T-helper 2 cell treated with Interferon-gamma antibody and Interleukin-4, amounts not matched to agents 5 μg/mL and 100 μg/mL, for 36 hours (primary cell): ENCODE measurements at regions not wholly inside any gene's neighbourhood (a gene's known extent, or its start where the extent isn't known, plus 50 kb on each side); places are given as distances from the start of the nearest gene placed in this dataset.

Source experiments
- DNase-seq: peaks from one replicate; pipeline ENCODE4 v3.0.0; 2021; ENCODE audit warnings: low spot score
- H3K27ac Mint-ChIP-seq: one replicate; pipeline ENCODE4 v1.8.0; 2021; ENCODE audit warnings: mild to moderate bottlenecking, mixed read lengths
- H3K27me3 Mint-ChIP-seq: one replicate; pipeline ENCODE4 v1.8.0; 2021; ENCODE audit warnings: low read depth, mixed read lengths
- H3K36me3 Mint-ChIP-seq: one replicate; pipeline ENCODE4 v1.8.0; 2021; ENCODE audit warnings: low read depth, mixed read lengths
- H3K4me1 Mint-ChIP-seq: one replicate; pipeline ENCODE4 v1.8.0; 2021; ENCODE audit warnings: low read depth, mixed read lengths
- H3K4me3 Mint-ChIP-seq: one replicate; pipeline ENCODE4 v1.8.0; 2022; ENCODE audit warnings: mild to moderate bottlenecking, moderate library complexity, mixed read lengths
- H3K9me3 Mint-ChIP-seq: one replicate; pipeline ENCODE4 v1.8.0; 2021; ENCODE audit warnings: mixed read lengths

DNA sequence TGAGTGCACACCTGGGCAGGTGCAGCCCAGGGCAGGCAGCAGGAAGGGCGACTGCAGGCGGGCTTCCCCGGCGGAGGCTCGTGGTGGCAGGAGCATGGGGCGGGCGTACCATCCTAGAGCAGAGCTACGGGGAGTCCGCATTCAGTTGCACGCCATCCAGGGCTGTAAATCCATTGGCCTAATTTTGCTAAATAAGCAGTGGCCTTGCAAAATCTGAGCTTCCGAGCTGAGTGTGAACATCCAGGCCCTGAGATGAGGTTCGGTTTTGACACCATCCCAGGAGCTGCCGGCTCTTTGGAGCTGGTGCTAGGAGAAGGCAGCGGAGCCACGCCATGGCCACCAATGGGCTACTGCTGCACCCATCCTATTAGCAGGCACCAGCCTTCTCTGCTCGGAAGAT is 664.8 kb downstream of the BRD1 start:
- H3K36me3 Mint-ChIP-seq = no peaks in the 10 kb centered on the region
- H3K4me3 Mint-ChIP-seq = no peak overlapping the region
- DNase-seq = no peak

DNA sequence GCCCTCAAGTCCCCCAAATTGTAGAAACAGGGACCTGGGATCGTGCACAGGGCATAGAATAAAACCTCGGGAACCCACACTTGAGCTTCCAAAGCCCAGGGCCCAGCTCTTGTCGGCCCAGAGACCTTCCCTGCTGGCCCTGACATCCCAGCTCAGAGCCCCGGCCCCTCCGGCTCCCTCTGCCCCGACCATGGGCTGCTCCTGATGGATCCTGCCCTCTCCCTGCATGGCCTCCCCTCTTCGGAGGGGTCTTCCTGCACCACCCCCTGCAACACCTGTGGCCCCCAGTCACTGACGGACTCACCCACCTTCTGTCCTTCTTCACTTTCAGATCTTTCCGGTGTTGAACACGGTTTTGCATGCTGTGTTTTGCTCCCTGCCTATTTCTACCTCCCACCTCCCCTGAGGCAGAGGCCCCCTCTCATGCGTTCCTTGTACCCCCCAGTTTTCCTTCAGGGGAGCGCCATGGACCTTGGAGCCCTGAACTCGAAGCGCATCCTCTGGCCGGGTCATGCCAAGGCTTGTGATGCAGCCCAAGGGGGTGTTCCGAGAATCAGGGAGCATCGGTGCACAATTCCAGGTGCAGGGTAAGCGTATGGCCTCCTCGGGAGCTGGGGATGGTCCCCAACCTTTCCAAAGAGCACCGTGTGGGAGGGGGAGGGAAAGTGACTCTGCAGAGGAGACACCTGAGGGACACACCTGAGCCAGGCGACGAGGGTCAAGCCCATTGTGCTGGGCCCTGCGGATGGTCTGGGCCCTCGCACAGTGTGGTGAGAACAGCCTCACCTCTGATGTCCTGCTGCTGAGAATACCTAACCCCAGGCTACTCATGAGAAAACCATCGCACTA is 666.4 kb downstream of the BRD1 start:
- no peak overlapping the region for H3K4me3 Mint-ChIP-seq
- H3K36me3 Mint-ChIP-seq = no peaks in the 10 kb centered on the region
- H3K27ac Mint-ChIP-seq = no peak overlapping the region
- H3K9me3 Mint-ChIP-seq = no peaks in the 10 kb centered on the region
- no peaks in the 10 kb centered on the region for H3K27me3 Mint-ChIP-seq
- no peaks in the 10 kb centered on the region for H3K4me1 Mint-ChIP-seq
- DNase-seq = no peak

More for the DNA sequence above, 664.8 kb downstream of the BRD1 start:
- Mint-ChIP-seq H3K4me1 (no peaks in the 10 kb centered on the region), H3K27ac (no peak overlapping the region), H3K27me3 (no peaks in the 10 kb centered on the region), H3K9me3 (no peaks in the 10 kb centered on the region)

DNA sequence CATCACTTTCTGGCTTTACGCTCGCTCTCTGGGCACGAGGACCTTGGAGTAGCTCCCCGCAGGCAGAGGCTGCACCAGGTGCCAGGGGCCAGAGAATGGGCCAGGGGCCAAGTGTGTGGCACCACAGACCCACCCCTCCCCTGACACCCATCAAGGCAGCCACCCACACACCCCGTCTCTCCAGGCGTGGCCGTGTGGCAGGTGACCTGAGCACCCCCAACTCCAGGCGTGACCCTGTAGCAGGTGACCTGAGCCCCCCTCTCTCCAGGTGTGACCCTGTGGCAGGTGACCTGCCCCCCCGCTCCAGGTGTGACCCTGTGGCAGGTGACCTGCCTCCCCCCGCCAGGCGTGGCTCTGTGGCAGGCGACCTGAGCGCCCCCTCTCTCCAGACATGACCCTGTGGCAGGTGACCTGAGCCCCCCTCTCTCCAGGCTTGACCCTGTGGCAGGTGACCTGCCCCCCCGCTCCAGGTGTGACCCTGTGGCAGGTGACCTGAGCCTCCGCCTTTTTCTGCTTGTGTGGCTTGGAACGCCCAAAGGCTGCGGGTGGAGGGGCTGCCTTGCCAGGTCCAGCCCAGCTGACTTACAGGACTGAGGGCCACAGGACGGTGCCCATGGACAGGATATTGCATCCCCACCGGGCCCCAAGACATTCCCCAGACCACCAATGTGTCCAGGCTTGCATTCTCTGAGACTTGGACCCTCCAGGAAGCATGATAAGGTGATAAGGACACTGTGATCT is 667.2 kb downstream of the BRD1 start:
- no peak for DNase-seq
- no peak overlapping the region for H3K27ac Mint-ChIP-seq
- no peaks in the 10 kb centered on the region for H3K4me1 Mint-ChIP-seq
- no peak overlapping the region for H3K4me3 Mint-ChIP-seq
- H3K27me3 Mint-ChIP-seq = no peaks in the 10 kb centered on the region
- no peaks in the 10 kb centered on the region for H3K9me3 Mint-ChIP-seq
- H3K36me3 Mint-ChIP-seq = no peaks in the 10 kb centered on the region

DNA sequence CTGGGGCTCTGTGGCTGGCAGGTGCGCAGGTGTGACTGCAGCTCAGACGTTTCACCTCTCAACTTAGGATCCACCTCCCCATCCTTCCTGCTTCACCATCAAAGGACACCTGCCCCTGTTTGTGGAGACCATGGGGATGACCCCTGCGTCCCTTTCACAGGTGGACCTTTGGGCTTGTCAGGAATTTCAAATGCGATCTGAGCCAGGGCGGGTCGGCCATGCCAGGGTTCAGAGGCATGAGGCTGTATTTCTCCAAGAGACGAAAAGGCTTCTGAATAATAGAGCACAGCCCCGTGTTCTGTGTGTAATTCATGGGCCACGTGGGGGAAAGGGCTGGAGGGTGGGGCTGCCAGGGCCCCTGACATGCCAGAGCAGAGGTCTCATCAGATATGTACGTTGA is 668.0 kb downstream of the BRD1 start:
- Mint-ChIP-seq H3K4me1 (no peaks in the 10 kb centered on the region), H3K27me3 (no peaks in the 10 kb centered on the region)

DNA sequence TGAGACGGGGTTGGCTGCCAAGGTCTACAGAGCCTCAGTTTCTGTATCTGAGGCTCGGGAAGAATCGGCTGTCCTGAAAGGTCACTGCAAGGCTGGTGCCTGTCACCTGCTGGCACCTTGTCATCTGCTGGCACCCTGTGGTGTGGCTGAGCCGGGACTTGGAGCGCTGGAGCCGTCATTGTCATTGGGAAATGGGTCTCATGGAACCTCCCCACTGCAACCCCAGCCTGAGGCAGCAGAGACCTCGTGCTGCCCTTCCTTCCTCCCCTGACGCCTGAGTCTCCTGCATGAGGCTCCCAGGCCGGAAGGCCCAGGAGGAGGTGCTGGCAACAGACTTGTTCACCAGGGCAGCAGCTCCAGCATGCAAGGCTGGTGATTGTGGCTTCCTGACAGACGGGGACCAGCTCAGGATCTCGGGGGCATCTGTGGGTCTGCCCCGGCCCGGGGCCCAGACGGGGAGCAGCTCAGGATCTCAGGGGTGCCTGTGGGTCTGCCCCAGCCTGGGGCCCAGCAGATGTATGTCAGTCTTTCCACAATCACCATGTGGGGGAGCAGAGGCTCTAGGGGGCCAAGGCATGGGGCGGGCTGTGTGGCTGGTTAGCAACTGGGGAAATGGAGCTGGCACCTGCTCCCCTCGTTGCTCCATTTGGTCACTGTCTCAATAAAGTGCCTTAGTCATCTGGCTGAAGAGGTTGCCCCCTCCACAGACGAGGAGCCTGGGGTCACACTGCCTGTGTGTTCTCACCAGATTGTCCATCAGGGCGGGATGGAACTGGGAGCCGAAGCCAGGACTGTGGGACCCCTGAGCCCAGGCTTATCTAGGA is 668.7 kb downstream of the BRD1 start:
- H3K9me3 Mint-ChIP-seq = no peaks in the 10 kb centered on the region
- DNase-seq = no peak
- no peak overlapping the region for H3K4me3 Mint-ChIP-seq
- no peaks in the 10 kb centered on the region for H3K36me3 Mint-ChIP-seq
- no peaks in the 10 kb centered on the region for H3K4me1 Mint-ChIP-seq
- no peaks in the 10 kb centered on the region for H3K27me3 Mint-ChIP-seq
- H3K27ac Mint-ChIP-seq = no peak overlapping the region

More for the DNA sequence above, 668.0 kb downstream of the BRD1 start:
- Mint-ChIP-seq H3K27ac (no peak overlapping the region), H3K9me3 (no peaks in the 10 kb centered on the region), H3K36me3 (no peaks in the 10 kb centered on the region), H3K4me3 (no peak overlapping the region)
- no peak for DNase-seq

DNA sequence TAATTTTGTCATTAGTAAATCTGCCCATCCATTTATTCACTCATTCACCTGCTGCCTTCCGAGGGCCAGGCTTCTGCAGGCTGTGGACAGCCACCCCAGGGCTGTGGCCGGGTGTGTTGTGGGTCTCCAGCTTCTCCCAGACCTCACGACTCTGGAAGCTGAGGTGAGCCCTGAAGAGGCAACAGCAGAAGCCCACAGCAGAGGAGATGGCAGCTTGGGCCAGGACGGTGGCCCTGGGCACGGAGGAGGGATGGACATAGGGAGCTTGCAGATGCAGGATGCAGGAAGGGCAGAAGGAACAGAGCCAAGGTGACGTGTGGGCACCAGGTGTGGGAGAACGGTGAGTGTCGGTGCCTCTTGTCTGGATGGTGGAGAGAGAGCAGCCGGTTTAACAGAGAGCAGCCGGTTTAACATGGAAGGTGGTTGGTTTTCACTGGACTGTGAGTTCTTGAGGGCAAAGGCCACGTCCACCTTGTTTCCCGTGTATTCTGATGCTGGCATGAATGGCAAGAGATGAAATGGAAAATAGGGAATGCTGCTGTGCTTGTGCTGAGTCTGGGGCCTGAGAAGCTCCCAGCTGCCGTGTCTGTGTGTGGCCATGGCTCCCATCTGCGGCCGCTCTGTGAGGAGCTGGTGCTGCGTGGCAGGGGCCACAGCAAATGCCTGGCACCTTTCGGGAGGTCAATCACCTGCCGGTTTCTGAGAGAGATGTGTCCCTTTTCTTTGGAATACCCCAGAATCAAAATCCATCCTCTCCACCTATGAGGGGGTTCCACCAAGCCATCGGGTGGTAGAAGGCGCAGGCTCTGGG is 669.9 kb downstream of the BRD1 start:
- H3K27ac Mint-ChIP-seq = no peak overlapping the region
- no peak for DNase-seq
- H3K27me3 Mint-ChIP-seq = no peaks in the 10 kb centered on the region
- H3K4me3 Mint-ChIP-seq = no peak overlapping the region
- no peaks in the 10 kb centered on the region for H3K36me3 Mint-ChIP-seq
- no peaks in the 10 kb centered on the region for H3K9me3 Mint-ChIP-seq
- no peaks in the 10 kb centered on the region for H3K4me1 Mint-ChIP-seq

DNA sequence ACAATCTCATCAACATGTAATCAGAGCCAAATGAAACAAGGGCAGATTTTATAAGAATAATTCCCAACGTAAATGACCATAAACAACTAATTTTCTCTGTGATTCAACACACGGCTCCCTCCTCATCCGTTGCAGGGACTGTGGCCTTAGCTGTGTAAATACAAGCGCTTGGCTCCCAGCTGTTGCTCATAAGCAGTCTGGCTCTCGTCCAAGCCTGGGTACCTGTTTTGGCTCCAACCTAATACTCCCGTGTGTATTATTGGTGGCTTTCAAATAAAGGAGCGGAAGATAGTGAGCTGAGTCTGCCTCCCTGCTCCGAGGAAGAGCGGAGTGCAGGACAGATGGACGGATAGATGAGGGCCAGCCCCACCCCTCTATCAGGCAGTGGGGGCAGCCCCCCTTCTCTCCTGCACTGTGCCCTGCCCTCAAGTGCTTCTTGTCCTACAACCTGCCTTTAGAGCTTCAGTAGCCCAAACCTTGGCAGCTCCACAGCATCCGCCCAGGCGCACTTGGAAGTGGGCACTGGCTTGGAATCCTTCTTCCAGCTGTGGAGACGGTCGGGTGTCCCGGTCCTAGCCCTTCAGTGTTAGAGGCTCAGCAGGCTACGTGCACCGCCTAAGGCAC is 670.9 kb downstream of the BRD1 start:
- H3K36me3 Mint-ChIP-seq = no peaks in the 10 kb centered on the region
- H3K9me3 Mint-ChIP-seq = no peaks in the 10 kb centered on the region
- no peaks in the 10 kb centered on the region for H3K27me3 Mint-ChIP-seq
- no peak overlapping the region for H3K4me3 Mint-ChIP-seq
- H3K4me1 Mint-ChIP-seq = no peaks in the 10 kb centered on the region
- no peak for DNase-seq
- no peak overlapping the region for H3K27ac Mint-ChIP-seq

DNA sequence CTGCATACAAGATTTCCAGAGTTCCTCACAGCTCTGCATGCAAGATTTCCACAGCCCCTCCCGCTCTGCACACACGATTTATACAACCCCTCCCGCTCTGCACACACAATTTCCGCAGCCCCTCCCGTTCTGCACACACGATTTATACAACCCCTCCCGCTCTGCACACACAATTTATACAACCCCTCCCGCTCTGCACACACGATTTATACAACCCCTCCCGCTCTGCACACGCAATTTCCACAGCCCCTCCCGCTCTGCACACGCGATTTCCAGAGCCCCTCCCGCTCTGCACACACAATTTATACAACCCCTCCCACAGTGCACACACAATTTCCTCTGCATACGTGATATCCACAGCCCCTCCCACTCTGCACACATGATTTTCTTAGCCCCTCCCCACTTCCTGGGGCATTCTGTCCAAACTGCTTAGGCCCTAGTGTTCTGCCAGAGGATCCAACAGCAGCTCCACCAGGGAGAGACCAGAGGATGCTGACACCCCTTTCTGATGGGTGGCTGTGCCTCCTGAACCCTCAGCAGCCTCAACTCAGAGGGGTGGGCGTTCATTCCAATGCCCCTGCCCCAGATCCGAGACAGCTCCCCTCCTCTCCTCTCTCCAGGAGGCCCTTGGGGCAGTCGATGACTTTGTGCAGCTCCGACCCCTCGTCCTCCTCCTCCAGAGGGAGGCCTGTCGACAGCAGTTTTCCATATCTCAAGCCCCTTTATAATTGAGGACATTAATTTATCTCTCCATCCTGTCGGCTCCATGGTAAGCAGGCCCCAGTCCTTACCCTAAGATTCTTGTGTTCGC is 671.7 kb downstream of the BRD1 start:
- Mint-ChIP-seq H3K27me3 (no peaks in the 10 kb centered on the region), H3K36me3 (no peaks in the 10 kb centered on the region), H3K4me1 (no peaks in the 10 kb centered on the region), H3K27ac (no peak overlapping the region), H3K9me3 (no peaks in the 10 kb centered on the region), H3K4me3 (no peak overlapping the region)
- DNase-seq = no peak

DNA sequence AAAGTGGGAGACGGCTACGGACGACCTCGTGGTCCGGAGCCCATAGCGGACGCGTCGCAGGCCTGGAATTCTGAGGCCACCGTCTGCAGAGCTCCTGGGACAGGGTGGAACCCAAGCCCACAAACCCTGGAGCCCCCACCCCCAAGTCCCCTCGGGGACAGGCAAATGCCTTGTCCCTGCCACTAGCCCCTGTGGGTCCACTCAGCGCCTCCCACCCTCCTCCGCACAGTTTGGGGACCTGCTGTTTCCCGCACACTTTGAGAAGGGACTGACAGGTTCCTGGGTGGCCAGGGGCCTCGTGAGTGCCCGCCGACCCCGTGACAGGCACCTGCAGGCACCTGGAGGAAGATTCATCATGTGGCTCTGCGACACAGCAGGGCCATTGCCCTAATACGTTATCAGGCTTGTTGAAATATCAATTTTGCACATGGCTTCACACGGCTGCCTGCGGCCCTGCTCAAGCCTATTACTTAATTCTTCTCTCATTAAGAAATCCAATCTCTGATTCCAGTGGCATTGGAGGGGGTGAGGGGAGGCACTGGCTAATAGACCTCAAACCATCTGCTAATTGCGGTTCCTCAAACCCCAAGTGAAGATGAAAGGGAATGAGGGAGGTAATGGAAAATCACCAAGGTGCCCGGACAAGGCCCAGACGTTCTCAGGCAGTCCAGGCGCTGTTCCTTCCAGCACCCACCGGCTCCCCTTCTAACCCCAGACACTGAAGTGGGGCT is 672.5 kb downstream of the BRD1 start:
- no peaks in the 10 kb centered on the region for H3K9me3 Mint-ChIP-seq
- no peaks in the 10 kb centered on the region for H3K27me3 Mint-ChIP-seq
- H3K36me3 Mint-ChIP-seq = no peaks in the 10 kb centered on the region
- H3K4me3 Mint-ChIP-seq = no peak overlapping the region
- H3K4me1 Mint-ChIP-seq = no peaks in the 10 kb centered on the region
- DNase-seq = no peak
- no peak overlapping the region for H3K27ac Mint-ChIP-seq

DNA sequence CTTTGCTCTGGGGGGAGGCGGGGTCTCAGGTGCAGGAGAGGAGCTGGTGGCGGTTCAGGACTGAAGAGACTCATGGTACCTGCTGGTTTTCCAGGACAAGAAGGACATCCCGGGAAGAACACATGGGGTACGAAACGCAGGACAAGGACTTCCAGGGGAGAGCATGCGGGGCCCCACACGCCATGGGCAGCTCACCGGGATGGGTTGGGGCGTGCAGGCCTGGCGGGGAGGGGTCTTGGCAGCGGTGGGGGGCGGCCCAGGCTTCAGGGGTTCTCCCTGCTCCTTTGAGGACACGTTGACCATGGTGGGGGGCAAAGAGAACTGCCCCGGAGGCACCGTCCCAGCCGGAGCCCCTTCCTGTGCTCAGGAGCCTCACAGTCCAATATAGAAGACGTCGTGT is 673.2 kb downstream of the BRD1 start:
- H3K9me3 Mint-ChIP-seq = no peaks in the 10 kb centered on the region
- H3K27me3 Mint-ChIP-seq = no peaks in the 10 kb centered on the region
- H3K4me3 Mint-ChIP-seq = no peak overlapping the region
- no peaks in the 10 kb centered on the region for H3K4me1 Mint-ChIP-seq
- no peak overlapping the region for H3K27ac Mint-ChIP-seq
- DNase-seq = no peak
- no peaks in the 10 kb centered on the region for H3K36me3 Mint-ChIP-seq

DNA sequence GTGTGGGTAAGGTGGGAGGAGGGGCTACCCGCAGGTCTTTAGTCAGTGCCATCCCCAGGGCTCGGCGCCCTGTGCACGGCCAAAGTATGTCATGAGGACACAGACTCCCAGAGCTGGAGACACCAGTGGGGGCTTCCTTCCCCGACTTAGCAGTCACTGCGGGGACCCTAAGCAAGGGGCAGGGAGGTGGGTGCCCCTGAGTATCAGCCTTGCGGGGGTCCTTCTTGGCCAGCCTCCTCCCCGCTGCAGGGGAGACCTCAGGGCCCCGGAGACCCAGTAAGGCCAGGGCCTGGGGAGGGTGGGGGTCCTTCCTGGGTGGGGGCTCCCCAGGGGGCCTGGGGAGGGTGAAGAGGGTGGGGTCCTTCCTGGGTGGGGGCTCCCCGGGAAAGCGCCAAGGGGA is 673.8 kb downstream of the BRD1 start:
- Mint-ChIP-seq H3K27me3 (no peaks in the 10 kb centered on the region), H3K4me3 (no peak overlapping the region), H3K9me3 (no peaks in the 10 kb centered on the region), H3K4me1 (no peaks in the 10 kb centered on the region), H3K36me3 (no peaks in the 10 kb centered on the region), H3K27ac (no peak overlapping the region)
- DNase-seq = no peak
